Left forelimb (tissue), 1 donor: ENCODE measurements at regions not wholly inside any gene's neighbourhood (a gene's known extent, or its start where the extent isn't known, plus 50 kb on each side); places are given as distances from the start of the nearest gene placed in this dataset.

Source experiments
- DNase-seq: peaks from one replicate; pipeline ENCODE4 v3.0.0-alpha.2; 2018; ENCODE audit warnings: low spot score

GRCh38 chr5:167594750-167595149 is 696.7 kb upstream of the WWC1 start:
- DNase-seq = no peak

- DNase-seq = no peak
Measured at GRCh38 chr5:167595196-167595595, 696.2 kb upstream of the WWC1 start.

- no peak for DNase-seq
Measured at GRCh38 chr5:167598166-167598565, 693.3 kb upstream of the WWC1 start.

GRCh38 chr5:167602067-167602466 is 689.4 kb upstream of the WWC1 start:
- DNase-seq = no peak

GRCh38 chr5:167603135-167603534 is 688.3 kb upstream of the WWC1 start:
- DNase-seq = no peak

GRCh38 chr5:167608390-167609272 is 682.8 kb upstream of the WWC1 start:
- no peak for DNase-seq

- DNase-seq = no peak
Measured at GRCh38 chr5:167614294-167615021, 677.0 kb upstream of the WWC1 start.

GRCh38 chr5:167616043-167616890 is 675.2 kb upstream of the WWC1 start:
- DNase-seq = no peak

GRCh38 chr5:167623354-167623753 is 668.1 kb upstream of the WWC1 start:
- no peak for DNase-seq

- DNase-seq = no peak
Measured at GRCh38 chr5:167624053-167624452, 667.4 kb upstream of the WWC1 start.

- no peak for DNase-seq
Measured at GRCh38 chr5:167626341-167627123, 664.9 kb upstream of the WWC1 start.

- no peak for DNase-seq
Measured at GRCh38 chr5:167629634-167630033, 661.8 kb upstream of the WWC1 start.

GRCh38 chr5:167631191-167631590 is 660.3 kb upstream of the WWC1 start:
- no peak for DNase-seq

- no peak for DNase-seq
Measured at GRCh38 chr5:167633114-167633513, 658.3 kb upstream of the WWC1 start.

- DNase-seq = no peak
Measured at GRCh38 chr5:167633931-167634341, 657.5 kb upstream of the WWC1 start.

GRCh38 chr5:167634432-167634831 is 657.0 kb upstream of the WWC1 start:
- no peak for DNase-seq

GRCh38 chr5:167638816-167639215 is 652.6 kb upstream of the WWC1 start:
- DNase-seq = no peak

- no peak for DNase-seq
Measured at GRCh38 chr5:167639273-167639672, 652.2 kb upstream of the WWC1 start.

- no peak for DNase-seq
Measured at GRCh38 chr5:167639766-167640165, 651.7 kb upstream of the WWC1 start.

- DNase-seq = no peak
Measured at GRCh38 chr5:167642181-167642580, 649.3 kb upstream of the WWC1 start.

GRCh38 chr5:167642779-167643517 is 648.5 kb upstream of the WWC1 start:
- no peak for DNase-seq
